GM18867 (cell line): ENCODE measurements at regions not wholly inside any gene's neighbourhood (a gene's known extent, or its start where the extent isn't known, plus 50 kb on each side); places are given as distances from the start of the nearest gene placed in this dataset.

Experiments
- ATAC-seq: cut with Tn5 transposase; IDR thresholded peaks from one replicate; pipeline ENCODE4 v1.9.1; 2021; ENCODE audit warnings: mild to moderate bottlenecking, moderate library complexity; ENCODE audit not compliant: unreplicated experiment

DNA sequence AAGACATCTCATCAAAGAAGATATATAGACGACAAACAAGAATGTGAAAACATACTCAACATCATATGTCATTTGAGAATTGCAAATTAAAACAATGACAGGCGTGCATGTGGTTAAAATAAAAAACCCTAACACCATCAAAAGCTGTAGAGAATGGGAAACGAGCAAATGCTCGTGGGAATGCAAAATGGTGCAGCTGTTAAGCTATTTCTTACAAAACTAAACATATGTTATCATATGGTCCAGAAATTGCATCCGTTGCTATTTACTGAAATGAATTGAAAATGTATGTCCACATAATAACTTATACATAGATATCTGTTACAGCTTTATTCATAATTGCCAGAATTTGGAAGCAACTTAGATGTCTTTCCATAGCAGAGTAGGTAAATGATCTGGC is 574.4 kb downstream of the TNS3 start:
- no peak for ATAC-seq

DNA sequence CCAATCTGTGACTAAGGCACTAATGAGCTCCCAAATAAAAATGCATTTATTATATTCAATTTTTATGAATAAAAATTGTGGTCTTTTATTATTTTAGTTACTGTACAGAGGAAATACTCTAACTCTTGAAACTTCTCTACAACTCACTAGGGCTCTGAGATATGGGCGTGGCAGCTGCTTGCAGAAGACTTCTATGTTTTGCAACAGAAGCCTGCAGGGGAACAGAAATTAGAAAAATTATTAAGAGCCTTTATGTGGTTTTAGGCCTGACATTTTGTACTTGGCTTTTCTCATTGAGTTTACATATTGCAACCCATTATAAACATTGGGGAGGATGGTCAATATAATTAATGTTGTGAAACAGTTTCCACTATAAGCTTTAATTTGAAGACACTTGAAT is 581.4 kb downstream of the TNS3 start:
- no peak for ATAC-seq

GRCh38 chr7:46999866-47000265 is 582.0 kb downstream of the TNS3 start:
- no peak for ATAC-seq

- no peak for ATAC-seq
Measured at GRCh38 chr7:46996972-46997371, 584.9 kb downstream of the TNS3 start.

- ATAC-seq = no peak
Measured at GRCh38 chr7:46993396-46993795, 588.5 kb downstream of the TNS3 start.

DNA sequence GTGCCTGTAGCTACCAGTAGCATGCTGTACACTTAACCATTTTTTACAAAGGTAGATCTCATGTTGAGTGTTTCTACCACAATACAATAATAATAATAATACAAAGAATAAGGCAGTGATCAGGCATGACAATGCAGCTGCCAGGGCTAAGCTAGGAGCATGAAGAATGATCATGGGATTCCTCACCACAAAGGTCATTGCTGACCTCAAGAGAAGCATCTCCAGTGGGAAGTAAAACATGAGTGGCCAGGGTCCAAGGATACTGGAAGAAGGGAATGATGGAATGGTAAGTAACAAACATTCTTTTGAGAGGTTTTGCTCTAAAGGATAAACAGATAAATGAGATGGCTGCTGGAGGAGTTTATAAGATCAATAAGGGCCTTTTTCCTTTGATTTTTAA is 591.1 kb downstream of the TNS3 start:
- ATAC-seq = no peak

DNA sequence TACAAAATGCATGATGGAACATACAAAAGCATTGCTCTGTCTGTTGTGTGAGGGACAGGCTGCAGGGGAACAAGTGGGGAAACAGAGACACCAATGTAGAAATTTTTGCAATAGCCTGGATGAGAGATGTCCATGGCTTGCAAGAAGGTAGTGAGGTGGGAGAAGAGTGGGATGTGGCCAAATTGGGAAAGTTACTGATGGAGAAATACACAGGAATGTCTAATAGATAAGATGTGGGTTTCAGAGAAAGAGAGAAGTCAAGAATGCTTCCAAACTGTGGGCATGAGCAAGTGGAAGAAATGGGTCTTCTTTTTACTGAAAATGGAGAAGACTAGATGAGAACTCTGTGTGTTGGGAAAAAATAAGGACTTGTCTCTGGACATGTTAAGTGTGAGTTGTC is 592.7 kb downstream of the TNS3 start:
- ATAC-seq = no peak

DNA sequence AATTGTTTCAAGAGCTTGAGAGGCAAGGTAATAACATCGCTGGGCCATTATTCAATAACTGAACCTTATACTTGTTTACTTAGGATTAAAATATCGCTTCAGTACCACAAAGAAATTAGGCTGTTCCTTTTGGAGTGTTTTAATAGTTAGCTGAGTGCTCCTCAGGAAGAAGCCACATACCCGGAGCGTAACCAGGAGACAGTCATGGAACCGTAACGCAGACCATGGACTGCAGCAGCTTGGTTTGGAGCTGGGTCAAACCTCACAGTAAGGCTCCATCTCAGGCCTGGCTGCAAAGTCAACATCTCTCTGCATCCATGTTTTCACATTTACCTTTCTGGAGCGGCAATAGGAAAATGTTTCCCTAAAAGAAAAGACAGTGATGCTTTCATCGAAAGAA is 599.0 kb downstream of the TNS3 start:
- no peak for ATAC-seq

DNA sequence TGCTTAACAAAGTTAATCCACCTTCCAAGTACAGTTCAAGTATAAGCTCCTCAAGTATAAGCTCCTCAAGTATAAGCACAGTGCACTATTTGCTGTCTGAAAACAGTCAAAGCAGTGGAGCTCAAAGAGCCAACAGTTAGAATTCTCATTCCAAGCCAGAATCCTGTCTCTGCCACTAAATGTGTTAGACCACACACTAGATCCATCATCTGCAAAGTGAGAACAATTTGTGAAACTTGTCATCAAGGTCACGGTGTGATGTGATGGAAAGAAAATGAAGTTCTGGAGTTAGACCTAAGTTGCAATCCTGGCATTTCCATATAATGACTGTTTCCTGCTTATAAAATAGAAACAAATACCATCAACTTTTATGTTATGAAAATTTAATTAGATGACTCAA is 602.5 kb downstream of the TNS3 start:
- ATAC-seq = no peak

- ATAC-seq = no peak
Measured at GRCh38 chr7:46975493-46975892, 606.4 kb downstream of the TNS3 start.

DNA sequence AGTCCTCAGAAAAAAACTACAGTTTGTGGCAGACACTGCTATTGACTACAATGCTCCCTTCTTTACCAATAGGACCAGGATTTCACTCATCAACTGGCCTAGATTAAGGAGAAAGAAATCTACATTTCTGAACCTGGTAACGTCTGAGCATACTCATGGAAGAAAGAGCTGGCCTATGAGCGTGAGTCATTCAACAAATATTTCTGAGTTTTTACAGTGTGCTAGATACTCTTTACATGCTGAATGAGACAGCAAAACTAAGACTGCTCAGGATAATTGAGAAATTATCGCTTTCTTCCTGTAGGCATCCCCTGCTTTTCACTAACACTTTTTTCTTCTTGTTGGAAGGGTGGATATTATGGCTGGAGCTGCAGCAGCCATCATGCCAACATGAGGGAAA is 609.7 kb downstream of the TNS3 start:
- no peak for ATAC-seq

DNA sequence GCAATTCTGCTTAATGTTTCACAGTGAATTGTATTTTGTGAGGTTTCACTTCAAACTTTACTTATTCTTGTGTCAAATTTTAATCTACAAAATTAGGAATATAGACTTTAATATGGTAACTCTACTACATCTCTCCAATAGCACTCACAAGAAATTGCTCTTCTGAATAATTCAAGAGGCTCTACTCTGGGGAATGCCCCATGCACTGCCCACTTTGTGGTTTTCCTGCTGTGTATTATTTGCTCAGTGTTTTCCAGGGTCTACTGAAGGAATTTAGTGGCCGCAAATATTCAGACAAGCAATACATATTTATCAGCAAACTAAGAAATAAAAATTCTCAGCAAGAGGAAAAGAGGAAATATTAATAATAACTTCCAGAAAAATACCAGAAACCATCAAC is 611.4 kb downstream of the TNS3 start:
- no peak for ATAC-seq

- ATAC-seq = no peak
Measured at GRCh38 chr7:46970131-46970430, 611.8 kb downstream of the TNS3 start.

GRCh38 chr7:46969303-46970130 is 612.4 kb downstream of the TNS3 start:
- no peak for ATAC-seq

DNA sequence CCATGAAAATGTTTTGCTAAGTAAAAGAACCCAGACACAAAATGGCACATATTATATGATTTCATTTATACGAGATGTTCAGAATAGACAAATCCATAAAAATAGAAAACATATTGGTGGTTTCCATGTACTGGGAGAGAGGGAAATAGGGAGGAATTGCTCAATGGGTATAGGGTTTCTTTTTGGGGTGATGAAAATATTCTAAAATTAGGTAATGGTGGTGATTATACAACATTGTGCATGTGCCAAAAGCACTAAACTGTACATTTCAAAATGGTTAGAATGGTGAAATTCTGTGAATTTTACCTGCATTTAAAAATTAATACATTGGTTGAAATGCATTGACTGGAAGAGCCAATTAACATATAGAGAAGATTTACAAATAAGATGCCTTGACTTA is 613.9 kb downstream of the TNS3 start:
- ATAC-seq = no peak

GRCh38 chr7:46963719-46964118 is 618.2 kb downstream of the TNS3 start:
- no peak for ATAC-seq

- no peak for ATAC-seq
Measured at GRCh38 chr7:46960970-46961369, 620.9 kb downstream of the TNS3 start.

DNA sequence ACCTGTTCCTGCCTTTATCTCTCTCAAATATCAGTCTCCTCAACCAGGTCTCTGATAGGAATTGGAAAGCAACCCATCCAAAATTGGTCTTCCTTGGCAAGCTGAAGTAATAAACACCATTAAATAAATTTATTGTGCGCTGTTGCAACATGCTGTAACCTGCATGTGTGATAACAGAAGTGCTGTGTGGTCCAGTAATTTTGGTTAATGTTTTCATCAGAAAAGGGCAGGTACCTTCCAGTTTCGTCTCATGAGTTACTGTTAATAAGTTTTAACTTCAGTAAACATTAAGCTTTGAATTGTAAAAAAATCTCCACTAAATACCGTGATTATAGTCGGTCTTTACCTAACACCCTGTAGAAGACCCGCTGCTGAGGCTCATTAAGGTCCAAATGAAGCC is 624.7 kb downstream of the TNS3 start:
- no peak for ATAC-seq

- ATAC-seq = no peak
Measured at GRCh38 chr7:46955531-46955930, 626.4 kb downstream of the TNS3 start.

DNA sequence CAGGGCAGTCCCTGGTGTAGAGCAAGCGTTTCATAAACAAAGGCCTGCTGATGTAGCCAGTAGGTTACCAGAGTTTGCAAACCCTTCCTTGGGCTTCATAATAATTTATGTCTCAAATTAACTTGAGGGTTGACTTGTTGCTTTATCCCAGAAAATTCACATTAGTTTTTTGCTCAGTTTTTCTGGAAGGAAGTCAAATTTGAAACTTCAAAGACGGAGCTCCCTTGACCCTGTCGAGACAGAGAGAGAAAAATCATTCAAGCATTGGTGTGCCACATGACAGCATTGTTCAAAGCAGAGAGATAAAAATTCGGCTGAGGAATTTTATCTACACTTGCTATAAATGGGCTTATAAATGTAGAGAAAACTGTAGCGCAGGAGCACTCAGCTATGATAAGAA is 627.7 kb downstream of the TNS3 start:
- ATAC-seq = no peak

DNA sequence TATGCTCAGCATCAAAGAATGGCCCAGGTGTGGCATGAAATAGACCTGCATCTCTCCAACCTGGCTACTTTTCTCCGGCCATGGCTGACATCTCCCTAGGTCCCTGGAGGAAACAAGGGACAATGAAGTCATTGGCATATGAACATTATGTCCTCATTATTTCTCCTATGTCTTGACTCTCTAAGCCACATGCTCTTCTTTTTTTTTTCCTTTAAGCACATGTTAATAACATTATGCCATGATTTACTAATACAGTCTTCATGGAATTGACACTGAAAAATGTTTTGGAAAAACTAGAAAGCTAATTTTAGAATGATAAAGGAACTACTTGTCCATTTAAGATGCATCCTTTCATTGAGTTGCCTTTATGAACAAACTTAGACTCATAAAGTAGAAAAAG is 628.9 kb downstream of the TNS3 start:
- ATAC-seq = no peak

- ATAC-seq = no peak
Measured at GRCh38 chr7:46949270-46949931, 632.5 kb downstream of the TNS3 start.

DNA sequence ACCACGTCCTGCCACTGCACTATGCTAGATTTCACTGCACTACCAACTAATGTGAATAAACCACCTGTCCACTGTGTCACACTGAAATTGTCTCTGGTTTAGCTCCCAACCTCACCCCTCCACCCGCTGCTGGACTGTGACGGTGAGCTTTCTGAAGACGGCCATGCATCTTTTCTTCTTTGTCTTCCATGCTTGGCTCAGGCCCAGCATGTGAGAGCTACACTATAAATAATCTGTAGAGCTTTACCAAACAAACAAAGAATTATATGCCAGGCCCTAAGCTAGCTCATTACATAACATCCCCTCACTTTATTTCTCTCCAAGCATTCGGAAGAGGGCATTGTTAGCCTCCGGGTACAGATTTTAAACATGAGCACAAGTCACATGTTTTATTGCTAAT is 633.2 kb downstream of the TNS3 start:
- ATAC-seq = no peak
